HG03460 (cell line): ENCODE measurements at regions not wholly inside any gene's neighbourhood (a gene's known extent, or its start where the extent isn't known, plus 50 kb on each side); places are given as distances from the start of the nearest gene placed in this dataset.
"Not testable (repeated sequence)": the region's sequence is repeated elsewhere in the genome, so short reads cannot be mapped to it uniquely, and the experiment has no call there.

Source experiments
- ATAC-seq: cut with Tn5 transposase; IDR thresholded peaks from one replicate; pipeline ENCODE4 v1.9.1; 2021; ENCODE audit not compliant: unreplicated experiment

DNA sequence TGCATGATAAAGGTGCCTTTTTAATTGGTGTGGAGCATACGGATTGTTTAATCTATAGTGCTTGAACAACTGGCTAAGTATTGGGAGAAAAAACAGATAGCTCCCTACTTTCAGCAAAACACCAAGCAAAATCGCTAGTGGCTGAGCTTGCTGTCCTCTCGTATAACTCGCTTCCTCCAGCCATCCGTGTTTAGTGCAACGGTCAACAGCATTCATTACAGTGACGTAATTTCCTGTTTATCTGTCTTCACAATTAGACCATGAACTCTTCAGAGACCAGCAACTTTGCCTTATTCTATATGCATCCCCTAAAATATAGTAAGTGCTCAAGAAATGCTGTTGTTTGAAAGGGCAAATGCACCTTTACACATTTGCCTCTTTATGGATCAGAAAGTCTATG, 511.9 kb downstream of the HAPSTR1 start:
- no peak for ATAC-seq

DNA sequence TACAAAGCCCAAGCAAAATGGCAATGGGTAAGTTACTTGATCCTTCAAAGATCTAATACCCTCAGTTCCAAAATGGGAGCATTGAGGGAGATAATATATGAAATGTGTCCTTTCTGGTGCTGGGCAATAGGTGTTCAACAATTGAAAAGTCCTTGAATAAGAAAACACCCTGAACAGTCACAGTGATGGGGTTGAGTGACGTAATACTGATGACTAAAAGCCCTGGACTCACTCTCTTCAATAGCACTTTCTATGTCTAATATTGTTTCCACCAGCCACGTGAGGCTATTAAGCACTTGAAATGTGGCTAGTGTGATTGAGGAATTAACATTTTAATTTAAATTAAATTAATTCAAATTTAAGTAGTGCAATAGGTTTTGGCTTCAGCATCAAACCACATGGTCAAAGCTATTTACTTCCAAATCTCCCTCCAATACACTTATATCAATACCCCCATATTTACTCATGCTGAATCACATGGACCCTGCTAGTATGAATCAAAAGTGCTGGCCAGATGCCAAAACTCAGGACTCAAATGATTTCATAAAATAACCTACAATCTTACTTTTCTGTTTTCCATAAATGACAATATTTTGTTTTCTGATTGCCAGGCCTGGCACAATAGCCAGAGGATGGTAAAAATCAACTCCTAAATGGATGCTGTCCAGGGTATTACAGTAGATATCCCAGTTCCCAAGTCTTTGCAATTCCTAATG, 516.2 kb downstream of the HAPSTR1 start:
- no peak for ATAC-seq

GRCh38 chr16:9610727-9611126, 519.3 kb downstream of the HAPSTR1 start:
- no peak for ATAC-seq

- no peak for ATAC-seq
Observed at GRCh38 chr16:9612267-9612666, 520.8 kb downstream of the HAPSTR1 start.

DNA sequence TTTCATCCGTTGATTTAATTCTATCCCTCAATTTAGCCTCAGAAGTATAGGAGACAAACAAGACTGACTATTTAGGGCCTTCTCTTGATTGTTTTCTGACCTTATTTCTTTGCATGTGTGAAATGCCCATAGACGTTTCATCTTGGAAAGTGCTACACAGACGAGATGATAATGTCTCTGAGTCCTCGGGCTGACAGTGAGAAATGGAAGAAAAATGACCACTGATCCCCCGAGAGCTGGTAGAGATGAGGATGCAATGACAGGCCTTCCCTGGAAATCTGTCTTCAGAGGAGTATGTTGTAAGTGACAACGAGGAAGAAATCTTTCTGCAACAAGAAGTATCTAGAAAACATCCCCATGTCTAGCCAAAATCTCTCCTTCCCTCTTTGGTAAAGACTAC, 522.9 kb downstream of the HAPSTR1 start:
- ATAC-seq: no peak

GRCh38 chr16:9622268-9622667, 530.8 kb downstream of the HAPSTR1 start:
- no peak for ATAC-seq

GRCh38 chr16:9625122-9625521, 533.7 kb downstream of the HAPSTR1 start:
- ATAC-seq: no peak

DNA sequence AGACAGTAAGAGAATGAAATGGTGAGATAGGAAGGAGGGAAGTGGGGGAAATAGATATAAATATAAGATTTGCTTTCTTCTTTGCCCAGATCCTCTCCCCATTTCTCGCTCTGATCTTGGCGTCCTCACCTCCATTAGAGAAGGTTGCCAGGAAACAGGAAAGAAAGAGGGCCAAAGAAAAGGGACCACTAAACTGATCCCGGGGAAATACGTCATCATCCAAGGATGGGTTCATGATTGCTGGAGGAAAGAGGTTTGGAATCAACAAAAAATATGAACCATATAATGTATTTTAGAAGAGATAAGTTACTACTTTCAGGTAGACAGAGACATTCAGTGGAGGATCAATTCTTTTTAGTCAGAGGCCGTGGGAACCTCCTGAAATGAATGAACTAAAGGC, 536.0 kb downstream of the HAPSTR1 start:
- no peak for ATAC-seq

GRCh38 chr16:9630119-9630518, 538.7 kb downstream of the HAPSTR1 start:
- no peak for ATAC-seq

- no peak for ATAC-seq
Observed at GRCh38 chr16:9630985-9631384, 539.5 kb downstream of the HAPSTR1 start.

- no peak for ATAC-seq
Observed at GRCh38 chr16:9633844-9634243, 542.4 kb downstream of the HAPSTR1 start.

GRCh38 chr16:9635150-9635720, 543.8 kb downstream of the HAPSTR1 start:
- ATAC-seq: not testable (repeated sequence)

- ATAC-seq: no peak
Observed at GRCh38 chr16:9644258-9644657, 538.0 kb downstream of the GRIN2A start.

- no peak for ATAC-seq
Observed at GRCh38 chr16:9645911-9646310, 536.3 kb downstream of the GRIN2A start.

- no peak for ATAC-seq
Observed at GRCh38 chr16:9647981-9648701, 534.1 kb downstream of the GRIN2A start.

- ATAC-seq: no peak
Observed at GRCh38 chr16:9650284-9650683, 531.9 kb downstream of the GRIN2A start.

GRCh38 chr16:9655051-9655450, 527.2 kb downstream of the GRIN2A start:
- ATAC-seq: no peak

DNA sequence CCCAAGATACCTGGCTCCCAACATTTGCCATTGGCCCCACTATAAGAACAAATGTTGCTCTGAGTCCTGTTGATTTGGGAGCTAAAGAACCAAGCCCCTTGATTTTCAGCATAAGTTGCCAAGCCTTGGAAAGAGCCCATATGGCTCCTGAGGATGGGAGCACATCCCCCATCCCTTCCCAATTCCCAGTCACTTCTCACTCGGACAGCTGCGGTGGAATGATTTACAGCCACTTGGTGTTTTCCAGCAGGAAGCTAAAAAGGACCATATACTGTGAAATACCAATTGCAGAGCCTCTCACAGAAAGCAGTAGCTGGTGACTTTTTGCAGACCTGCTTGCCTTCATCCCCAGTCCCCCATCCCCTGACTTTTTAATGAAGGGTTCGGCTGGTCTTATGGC, 524.6 kb downstream of the GRIN2A start:
- no peak for ATAC-seq

- ATAC-seq: no peak
Observed at GRCh38 chr16:9658164-9658563, 524.1 kb downstream of the GRIN2A start.

- ATAC-seq: no peak
Observed at GRCh38 chr16:9658586-9658985, 523.6 kb downstream of the GRIN2A start.

DNA sequence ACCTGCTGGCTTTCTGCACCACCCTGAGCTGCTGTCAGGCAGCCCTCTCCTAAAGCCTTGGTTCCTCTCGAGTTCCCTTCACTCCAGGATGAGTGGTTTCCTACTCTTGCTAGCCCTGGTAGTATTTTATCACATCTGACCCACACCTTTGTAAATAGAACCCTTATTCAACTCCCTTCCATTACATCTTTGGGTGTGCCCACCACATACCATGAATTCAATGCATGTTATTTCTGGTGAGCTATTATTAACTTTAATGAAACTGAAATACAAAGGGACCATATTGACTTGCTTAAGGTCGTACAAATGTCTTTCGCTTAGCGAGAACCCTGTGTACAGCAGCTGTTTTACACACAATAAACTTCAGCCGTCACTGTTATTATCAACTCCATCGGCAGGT, 521.3 kb downstream of the GRIN2A start:
- ATAC-seq: no peak

DNA sequence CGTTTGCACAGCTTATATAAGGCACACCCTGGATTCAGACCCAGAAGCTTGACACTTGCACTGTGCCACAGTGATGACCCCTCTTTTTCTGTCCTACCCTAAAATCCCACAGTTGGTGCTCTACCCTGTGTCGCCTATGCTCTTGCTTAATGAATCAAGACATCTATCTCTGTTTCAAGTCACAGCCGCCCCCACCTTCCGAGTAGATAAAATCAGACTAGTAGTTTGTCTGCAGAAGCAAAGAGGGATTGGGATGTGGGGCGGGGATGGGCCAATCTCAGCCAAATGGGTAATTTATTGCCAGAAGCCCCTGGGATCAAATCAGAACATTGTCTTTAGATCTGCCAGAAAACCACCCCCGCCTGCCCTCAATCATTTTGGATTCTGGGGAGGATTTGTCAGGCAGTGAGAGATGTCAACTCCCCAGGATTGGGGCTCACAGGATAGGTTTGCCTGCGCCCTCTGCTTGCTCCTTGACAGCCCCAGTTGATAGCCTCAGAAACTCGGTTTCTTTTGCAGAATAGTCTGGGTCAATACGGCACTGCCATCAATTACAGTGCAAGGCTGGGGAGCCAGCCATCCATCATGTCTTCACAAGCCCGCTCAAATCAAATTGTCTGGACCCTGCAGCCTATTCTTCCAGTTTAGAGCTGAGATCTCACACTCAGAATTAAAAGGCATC, 520.8 kb downstream of the GRIN2A start:
- no peak for ATAC-seq
